HG03103 (cell line): ENCODE measurements at regions not wholly inside any gene's neighbourhood (a gene's known extent, or its start where the extent isn't known, plus 50 kb on each side); places are given as distances from the start of the nearest gene placed in this dataset.
"Not testable (repeated sequence)": the region's sequence is repeated elsewhere in the genome, so short reads cannot be mapped to it uniquely, and the experiment has no call there.

ENCODE experiments used
- ATAC-seq: cut with Tn5 transposase; IDR thresholded peaks from one replicate; pipeline ENCODE4 v1.9.1; 2021; ENCODE audit warnings: low read depth; ENCODE audit not compliant: unreplicated experiment

DNA sequence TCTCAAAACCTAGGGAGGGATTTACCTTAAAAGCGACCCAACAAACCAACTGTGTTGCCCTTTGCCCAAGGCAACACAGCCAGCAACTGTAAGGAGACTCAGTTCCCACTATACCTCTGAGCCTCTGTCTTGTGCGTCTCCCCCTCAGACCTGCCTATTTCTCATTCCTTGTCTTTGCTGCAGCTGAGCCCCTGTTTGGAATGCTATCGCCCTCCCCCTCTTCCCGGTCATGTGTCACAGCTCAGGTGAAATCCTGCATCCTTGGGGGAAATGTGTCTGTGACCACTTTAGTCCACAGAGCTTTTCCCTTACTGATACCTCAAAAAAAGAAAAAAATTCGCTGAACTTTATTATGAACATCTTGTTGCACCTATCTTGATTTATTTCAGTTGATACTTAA lies 52.0 kb upstream of the LRIG1 start:
- ATAC-seq: no peak

DNA sequence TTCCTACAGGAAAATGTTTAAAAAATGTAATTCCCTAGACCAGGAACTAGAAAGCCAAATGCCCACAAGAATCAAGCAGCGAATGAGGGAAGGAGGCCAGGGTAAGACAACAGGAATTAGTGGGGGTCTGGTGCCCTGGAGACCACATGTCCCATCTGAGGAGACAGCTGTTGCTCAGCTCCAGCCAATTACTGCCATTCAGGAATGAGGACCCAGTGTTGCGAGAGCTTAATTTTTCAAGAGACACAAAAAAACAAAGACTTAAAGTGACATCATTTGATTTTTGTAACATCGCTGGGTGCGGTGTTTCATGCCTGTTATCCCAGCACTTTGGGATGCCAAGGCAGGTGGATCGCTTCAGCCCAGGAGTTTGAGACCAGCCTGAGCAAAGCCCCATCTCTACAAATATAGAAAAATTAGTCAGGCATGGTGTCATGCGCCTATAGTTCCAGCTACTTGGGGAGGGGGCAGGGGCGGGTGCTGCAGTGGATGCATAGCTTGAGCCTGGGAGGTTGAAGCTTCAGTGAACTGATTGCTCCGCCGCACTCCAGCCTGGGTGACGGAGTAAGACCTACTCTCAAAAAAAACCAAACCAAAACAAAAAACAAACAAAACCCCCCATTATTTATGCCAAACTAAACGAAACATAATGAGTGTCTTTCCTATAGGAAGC lies 52.8 kb upstream of the LRIG1 start:
- ATAC-seq: no peak

DNA sequence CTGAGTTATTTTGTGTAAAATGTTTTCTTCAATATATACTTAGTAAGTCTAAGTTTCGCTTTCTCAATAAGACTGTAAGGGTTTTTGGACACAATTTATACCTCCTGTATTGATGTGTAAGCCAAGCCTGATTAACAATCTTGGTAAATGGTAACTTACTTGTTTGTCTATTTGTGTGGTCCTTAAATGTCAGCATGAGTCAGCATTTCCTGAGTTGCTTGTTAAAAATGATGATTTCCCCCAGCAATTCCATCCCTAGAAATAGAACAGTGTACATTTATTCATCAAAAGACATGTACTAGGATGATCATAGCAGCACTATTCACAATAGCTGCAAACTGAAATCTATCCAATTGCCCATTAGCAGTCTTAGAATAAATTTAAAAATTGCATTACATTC lies 53.4 kb upstream of the LRIG1 start:
- no peak for ATAC-seq

DNA sequence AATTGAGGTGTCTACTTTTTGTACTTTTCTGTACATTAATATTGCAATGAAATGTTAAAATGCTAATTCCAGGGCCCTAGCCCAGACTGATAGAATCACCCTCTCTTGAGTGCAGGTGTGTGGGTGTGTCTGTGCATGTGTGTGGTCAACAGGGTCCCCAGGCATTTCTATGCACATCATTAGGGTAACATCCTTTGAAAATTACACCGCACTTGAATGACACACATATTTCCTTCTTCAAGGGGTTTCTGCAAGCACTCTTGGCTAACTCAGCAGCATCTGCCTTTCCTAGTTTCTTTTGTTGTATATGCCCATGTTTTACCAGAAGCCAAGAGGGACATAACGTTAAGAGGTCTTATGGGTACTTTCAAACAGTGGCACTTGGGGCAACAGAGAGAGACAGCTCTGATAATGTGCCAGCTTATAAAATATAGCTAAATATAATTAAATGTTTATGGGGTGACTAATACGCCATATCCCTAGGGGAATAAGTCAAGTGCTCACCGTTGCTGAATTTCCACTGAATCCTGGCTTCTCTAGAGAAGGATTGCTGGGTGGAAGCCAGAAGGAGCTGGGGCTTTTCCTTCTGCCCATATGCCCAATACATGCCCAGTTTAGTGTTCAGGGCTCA lies 54.5 kb upstream of the LRIG1 start:
- ATAC-seq: no peak

DNA sequence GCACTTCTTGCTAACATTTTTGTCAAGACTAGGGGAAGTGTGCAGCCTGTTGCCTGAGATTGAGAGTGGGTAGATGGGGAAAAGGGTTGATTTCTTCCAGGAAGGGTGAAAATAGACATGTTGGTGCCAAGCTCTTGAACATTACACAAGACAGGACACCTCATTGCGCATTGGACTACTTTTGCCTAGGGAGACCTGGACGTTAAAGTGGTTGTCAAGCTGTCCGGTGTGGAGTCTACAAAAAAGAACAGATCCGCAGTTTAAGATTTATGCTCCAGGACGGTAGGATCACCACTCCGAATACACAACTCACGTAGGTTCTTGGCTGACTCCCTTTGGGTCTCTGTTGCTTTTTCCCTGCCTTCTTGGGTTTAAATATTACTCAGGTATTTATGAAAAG lies 56.3 kb upstream of the LRIG1 start:
- ATAC-seq: no peak

DNA sequence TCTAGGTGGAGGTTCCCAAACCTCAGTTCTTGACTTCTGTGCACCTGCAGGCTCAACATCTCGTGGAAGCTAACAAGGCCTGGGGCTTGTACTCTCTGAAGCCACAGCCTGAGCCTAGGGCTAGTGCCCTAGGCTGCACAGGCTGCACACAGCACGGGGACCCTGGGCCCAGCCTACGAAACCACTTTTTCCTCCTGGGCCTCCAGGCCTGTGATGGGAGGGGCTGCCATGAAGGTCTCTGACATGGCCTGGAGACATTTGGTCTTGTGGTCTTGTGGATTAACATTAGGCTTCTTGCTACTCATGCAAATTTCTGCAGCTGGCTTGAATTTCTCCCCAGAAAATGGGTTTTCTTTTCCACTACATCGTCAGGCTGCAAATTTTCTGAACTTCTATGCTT lies 59.1 kb upstream of the LRIG1 start:
- ATAC-seq: not testable (repeated sequence)

DNA sequence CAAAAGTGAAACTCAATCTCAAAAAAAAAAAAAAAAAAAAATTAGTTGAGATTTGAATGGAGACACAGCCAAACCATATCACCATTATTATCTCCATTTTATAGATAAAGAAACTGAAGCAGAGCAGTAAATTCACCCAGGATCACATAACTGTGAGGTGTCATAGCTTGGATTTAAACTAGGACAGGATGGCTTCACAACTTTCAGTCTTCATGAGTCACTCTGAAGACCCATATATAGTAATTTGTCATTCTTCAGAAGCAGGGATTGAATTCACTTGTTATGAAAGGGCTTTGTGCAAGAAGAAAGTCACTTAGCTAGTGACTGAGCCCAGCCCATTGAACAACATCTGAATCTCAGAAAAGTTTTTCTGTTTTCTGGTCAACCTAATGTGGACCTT lies 60.5 kb upstream of the LRIG1 start:
- no peak for ATAC-seq

DNA sequence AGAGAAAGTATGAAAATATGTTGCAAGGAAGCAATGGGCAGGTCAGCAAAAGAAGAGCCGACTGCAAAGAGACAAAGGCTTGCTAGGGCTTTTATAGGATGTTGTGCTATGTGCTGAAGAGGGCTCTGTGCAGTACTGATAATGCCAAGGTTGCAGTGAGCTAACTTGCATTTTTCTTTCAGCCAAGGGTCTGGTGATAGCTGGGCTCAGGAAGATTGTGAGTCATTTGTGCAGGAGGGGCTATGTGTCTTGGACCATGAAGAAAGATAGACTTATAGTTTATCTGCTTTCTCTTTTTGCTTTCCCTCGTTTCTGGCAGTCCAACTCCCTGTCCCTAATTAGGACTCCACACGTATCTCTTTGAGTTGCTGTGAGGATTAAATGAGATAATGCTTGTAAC lies 64.5 kb upstream of the LRIG1 start:
- no peak for ATAC-seq

DNA sequence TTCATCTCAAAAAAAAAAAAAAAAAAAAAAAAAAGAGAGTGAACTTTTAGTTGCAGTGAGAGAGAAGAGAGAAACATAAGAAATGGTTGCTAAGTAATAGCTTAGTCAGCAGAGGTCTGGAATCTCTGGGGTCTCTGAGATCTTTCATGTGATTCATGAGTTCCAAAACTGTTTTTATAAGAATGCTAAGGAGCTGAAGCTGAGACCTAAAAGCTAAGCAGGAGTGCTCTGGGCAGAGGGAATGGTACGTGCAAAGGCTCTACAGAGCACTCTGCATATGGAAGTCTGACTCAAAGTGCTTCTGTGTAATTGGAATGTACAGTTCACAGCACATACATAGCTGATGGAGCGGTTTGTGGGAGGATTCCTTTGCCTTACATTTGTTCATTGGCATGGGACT lies 66.3 kb upstream of the LRIG1 start:
- no peak for ATAC-seq

DNA sequence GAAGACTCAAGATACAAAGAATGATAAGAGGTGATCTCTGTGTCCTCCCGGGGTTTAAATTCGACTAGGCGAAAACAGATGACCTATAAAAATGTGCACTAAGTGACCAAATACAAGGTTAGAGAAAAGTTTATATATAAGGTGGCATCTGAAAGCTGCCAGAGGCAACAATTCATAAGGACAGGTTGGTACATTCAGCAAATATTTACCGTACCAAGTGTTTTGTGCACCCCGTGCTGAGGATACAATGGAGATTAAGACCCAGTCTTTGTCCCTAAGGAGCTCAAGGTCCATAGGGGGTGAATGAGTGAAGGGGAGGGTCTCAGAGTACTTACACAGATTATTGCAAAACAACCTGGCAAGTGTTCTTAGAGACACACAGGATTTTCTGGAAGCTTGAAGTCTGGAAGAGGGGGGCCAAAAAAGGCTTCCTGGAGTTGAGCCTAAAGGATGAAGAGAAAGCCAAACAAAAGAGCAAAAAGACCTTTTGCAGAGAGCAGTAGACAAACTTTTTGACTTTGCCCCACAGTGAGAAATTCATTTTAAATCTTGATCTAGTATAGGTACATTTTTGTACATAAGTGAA lies 71.4 kb upstream of the LRIG1 start:
- ATAC-seq: no peak

DNA sequence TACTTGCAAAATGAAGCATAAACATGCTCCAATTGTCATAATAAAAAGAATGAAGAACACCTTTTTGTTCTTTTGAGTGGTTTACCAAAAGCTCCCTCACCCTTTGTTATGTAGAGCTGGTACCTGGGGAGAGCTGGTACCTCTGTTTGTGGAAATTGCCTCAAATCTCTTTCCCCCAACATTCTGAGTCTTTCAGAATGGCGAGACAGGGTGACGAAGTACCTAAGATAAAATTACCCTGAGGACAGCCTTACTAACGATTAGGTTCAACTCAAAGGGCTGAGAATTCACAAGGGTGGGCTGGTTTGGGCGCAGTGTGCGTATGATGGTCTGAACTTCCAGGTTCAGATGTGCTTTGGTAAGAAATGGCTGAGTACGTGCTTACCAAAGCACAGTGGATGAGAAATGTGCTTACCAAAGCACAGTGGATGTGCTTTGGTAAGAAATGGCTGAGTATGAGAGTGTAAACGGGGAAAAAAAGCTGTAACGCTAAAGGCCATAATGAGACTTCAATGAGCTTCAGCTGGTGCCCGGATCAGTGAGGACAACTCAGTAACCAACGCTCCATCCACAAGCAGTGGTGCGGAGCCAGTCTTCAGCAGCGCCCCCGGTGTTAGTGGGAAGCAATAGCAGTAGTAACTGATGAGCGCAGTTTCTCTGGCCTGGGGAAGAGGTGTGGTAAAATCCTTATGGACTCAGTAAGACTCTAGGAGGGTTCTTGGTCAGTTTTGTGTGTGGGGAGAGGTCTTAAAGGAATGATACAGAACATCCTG lies 72.3 kb upstream of the LRIG1 start:
- ATAC-seq: peak; percentile 51

DNA sequence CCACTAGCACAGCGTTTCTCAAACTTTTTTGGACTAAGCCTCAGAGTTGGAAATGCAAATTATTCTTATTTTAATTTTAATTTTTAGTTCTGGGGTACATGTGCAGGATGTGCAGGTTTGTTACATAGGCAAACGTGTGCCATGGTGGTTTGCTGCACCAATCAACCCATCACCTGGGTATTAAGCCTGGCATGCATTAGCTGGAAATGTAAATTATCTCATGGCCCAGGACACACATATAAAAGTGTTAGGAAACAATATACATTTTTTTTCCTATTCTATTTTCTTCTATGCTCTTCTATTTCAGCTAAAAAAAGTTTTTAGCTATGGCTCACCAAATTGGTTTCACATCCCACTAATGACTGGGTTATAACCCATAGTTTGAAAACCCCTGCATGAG lies 73.3 kb upstream of the LRIG1 start:
- ATAC-seq: no peak

DNA sequence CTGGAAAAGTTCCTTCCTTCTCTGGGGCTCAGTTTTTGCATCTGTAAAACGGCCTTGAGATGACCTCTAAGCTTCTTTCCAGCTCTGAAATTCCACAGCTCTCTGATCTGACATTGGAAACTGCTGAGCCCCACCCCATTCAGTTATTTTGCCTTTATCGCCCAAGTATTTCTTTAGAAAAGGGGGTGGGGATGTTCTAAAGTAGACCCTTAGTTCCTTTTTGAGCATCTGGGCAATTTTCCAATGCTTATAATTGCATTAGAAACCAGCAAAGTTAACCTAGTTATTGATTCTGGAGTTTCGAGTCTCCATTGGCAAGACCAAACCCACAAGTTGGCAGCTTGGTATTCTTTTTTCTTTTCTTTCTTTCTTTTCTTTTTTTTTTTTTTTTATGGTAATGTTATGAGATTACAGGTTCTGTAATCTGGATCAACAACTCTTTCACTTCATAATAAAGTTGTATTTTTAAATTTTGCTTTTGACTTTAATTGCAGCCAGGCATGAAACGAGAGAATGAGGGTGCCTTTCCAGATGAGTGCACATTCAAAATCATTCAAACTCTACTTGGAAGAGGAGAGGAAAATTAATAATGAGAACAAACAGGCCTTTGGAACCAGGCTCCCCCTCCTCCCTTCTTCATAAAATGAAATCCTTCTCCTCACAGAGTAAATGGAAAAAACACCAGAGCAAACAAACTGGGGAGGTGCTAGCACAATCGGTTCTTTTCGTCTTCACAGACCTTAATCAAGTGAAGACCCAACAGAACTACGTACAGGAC lies 76.8 kb upstream of the LRIG1 start:
- ATAC-seq: no peak

DNA sequence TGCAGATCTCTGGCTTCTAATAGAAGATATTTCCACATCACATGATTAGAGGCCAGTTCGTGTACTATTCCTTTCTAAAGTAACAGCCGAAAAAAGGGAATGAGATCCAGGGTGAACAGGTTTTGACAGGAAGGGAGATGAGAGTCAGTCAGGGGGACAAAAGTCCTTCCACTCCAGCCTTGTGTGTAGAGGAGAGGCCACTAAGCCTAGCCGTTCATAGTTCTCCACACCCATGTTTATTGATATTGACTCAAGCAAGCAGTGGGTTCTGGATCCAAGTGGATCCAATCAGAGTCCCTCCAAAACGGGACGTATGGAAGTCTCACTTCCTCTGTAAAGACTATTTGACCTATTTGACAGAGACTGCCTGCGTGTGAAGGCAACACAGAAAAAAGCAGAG lies 80.4 kb upstream of the LRIG1 start:
- no peak for ATAC-seq

DNA sequence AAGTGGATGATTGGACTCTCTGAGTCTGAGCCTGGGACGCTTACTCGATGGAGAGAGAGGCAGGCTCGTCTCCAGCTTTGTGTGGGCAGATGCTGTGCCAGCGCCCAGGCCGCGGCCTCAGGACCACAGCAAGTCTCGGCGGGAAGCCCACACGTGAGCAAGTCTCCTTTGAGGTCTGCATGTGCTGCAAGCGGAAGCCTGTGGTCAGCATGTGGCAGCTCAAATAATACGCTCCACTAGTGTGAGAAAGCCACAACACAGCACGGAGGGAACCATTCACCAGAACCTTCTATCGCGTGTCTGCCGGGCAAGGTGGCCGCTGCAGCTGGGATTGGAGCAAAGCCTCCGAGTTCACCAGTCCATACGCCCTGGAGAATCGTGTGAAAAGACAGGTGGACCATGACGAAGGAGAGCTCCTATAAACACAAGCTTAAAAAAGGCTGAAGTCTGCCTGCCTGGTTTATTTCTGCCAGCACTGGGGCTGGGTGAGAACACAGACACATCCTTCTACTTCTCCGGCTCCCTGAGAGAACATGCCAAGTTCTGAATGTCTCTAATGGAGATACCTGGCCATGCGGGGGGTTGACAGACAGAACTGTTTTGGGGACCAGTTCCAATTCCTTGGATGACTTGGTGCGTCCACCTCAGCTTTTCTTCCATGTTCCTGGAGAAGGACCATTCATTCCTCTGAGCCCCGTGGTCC lies 82.0 kb upstream of the LRIG1 start:
- peak; percentile 93 for ATAC-seq

DNA sequence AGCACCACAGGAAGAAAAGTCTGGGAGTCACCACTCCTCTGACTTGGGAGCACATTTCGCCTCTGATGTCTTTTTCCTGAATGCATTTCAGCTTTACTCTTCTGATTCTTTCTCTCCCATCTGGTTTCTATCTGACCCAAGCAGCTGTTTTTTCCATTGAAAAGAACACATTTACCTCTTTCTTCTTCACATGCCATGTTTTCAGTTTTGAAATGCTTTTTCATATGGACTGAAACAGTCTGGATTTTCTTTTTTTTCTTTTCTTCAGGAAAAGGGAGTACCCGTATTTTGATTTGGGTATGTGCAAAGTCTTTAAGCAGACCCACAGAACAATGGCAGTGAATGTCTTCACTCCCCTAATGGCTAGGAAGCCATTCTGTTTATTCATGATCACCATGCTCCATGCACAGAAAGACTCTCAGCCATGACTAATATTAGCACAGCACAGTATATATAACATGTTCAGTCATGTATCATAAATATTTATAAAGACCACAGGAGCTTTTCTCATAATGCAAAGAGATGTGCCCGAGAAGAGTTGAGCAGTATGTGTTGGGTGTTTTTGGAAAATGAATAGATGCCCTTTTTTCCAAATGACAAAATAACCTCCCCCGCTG lies 82.7 kb upstream of the LRIG1 start:
- ATAC-seq: no peak

DNA sequence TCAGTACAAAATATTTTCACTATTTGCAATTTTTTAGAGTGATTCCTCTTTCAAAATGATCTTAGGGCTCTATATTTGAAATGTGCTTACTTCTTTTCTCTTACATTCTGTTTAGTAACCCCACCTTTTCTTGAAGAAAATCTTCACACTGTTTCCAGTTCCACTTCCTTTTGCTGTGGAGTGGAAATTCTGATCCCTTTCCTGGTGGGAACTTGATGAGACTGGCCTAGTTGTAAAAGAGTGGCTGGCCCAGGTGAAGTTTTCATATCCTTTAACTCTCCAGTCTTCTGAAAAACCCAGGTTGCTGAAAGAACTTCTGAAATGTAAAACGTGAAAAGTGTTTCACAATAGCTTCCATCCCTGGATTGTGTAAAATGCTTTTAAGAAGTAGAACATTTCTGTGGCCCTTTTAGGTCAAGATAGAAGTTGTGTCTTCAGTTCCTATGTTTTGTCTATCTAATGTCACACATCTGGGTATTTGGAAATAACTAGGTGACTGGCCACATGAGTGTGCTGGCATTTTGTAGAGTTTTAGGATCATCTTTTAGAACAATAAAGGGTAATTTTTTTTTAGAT lies 84.8 kb upstream of the LRIG1 start:
- ATAC-seq: no peak

DNA sequence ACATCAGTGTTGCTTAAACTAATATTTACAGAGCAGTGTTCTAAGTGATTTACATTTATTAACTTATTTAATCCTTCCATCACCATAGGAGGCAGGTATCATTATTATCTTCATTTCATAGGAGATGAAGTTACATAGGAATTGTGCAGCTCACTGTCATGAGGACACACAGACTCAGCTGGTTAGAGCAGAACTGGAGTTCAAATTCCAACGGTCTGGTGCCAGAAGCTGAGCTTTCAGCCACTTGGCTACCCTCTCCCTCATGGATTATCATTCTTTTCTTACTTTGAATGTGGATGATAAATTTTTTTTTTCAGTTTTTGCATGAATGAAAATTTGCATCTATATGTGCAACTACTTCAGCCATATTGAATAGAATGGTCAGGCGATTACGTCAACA lies 86.0 kb upstream of the LRIG1 start:
- ATAC-seq: no peak

DNA sequence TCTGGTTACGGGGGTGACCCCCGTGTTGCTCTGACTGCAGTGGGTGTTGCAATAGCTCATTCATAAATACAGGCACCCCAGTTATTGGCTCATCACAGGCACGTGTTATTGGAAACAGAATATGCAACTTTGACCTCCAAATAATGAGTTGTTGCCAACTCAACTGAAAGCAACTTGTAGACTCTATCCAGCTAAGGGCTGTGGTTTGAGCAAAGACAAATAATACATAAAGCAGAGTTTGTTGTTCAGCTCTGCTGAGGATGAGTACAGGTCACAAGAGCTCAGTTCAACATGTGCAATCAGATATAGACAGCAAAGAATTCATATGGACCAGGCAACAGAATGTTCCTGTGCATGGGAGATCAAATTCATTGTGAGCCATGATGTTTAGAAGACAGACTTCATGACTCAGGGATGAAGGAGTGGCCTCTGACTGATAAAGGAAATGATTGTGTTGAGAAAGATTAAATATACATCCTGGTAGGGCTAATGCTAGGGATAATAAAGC lies 87.6 kb upstream of the LRIG1 start:
- ATAC-seq: no peak
